ENCODE measurements at regions not wholly inside any gene's neighbourhood (a gene's known extent, or its start where the extent isn't known, plus 50 kb on each side); places are given as distances from the start of the nearest gene placed in this dataset.
A peak's percentile ranks its signal among the peaks of the same experiment; 100 is the strongest.

GRCh38 chr2:191738003-191738402 lies 60.1 kb downstream of the NABP1 start:
- no peak for DNase-seq (ENCODE audit: low spot score)

GRCh38 chr2:191738667-191739066 lies 60.7 kb downstream of the NABP1 start:
- no peak for DNase-seq (ENCODE audit: low spot score)

- DNase-seq (ENCODE audit: low spot score), result no peak
Measured at GRCh38 chr2:191739194-191739593, 61.3 kb downstream of the NABP1 start.

DNA sequence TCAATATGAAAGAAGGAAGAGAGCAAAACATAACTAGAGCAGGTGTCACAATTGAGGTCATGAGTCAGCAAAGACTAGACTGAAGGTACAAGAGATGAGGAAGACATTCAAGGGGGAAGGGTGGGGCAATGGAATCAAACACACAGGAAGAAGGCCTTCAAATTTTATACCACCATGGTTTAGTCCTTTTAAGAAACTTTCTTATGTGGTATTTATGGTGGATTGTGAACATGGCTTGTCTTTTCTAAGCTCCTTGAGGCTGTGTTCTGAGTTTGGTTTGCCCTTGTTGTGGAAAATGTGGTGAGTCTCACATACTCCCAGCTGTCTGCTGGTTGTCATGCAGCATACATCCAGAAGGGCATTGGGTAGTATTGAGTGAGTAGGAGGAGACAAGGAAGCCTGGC lies 62.1 kb downstream of the NABP1 start:
- DNase-seq (ENCODE audit: low spot score), result no peak

DNA sequence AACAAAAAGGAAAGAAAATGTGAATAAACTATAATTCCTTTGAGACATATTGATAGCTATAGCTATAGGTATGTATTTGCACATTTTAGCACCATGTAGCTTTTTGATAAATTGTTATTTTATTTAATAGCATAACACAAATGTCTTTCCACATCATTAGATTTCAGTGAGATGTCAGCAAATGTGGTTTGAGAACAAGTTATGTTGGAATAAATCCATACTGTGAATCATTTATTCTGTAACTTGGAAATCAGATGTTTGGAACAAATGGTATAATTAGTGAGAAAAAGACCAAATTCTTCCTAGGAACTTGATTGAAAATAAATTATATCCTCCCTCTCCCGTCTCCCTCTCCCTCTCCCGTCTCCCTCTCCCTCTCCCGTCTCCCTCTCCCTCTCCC lies 62.8 kb downstream of the NABP1 start:
- DNase-seq (ENCODE audit: low spot score), result no peak

- DNase-seq (ENCODE audit: low spot score), result no peak
Measured at GRCh38 chr2:191746346-191747169, 68.6 kb downstream of the NABP1 start.

- no peak for DNase-seq (ENCODE audit: low spot score)
Measured at GRCh38 chr2:191747170-191747530, 69.2 kb downstream of the NABP1 start.

DNA sequence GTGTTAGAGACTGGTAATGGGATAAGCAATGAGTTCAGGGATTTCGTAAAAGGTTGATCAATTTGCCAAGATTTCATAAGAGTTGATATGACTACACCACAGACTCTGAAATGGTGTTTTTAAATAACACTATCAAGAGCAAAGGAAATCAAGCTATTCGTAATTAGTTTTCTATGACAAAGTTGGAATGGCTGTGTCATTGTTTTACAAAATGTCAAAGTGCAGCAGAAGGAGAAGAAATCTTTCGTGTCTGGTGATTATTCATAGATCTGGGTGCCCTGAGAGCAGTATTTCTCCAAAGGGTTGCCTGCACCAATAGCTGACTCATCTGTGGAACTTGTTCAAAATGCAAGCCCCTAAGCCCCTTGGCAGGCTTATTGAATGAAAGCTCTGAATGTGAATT lies 70.1 kb downstream of the NABP1 start:
- no peak for DNase-seq (ENCODE audit: low spot score)

DNA sequence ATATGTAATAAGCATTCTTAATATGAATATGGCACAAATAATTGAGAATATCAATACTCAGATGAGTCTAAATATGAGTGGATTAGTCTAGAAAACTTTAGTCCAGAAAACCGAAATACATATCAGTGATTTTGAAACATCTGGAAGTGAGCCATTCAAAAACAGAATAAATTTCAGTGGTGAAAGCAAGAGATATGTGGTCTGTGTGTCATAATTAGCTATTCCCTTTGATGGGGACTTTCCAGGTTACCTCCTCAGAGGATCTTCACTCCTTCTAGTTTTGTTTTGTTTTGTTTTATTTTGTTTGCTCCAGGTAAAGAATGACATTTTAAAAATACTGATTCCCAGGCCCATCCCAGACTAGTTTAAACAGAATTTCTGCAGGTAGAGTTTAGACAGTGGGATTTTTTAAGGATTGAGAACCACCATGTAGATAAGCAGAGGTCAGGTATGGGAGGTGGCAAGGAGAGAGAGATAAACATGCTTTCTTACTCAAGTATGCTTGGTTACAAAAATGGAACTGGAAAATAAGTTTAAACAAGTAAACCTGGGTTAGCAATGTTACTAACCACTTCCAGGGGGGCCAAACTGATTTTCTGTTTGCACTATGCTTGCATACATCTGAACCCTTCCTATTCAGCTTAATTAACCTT lies 70.7 kb downstream of the NABP1 start:
- no peak for DNase-seq (ENCODE audit: low spot score)

- DNase-seq (ENCODE audit: low spot score), result peak; percentile 15
Measured at GRCh38 chr2:191749181-191749540, 71.2 kb downstream of the NABP1 start.

DNA sequence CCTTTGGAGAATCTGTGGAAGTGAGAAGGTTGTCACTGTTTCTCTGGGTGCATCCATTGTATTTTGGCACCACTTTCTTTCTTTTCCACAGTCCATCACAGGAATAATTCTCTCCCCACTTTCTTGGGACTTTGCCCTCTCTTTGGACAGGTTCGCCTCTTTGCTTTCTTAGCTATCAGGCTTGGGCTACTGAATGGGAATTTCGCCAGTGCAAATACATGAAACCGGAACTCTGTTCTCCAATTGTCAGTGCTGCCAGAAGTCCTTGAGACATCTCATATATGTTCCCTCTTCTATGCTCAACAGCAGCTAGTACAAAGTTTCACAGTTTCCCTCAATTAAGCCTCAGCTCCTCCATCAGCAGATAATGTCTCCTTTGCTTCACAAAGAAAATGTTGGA lies 76.2 kb downstream of the NABP1 start:
- DNase-seq (ENCODE audit: low spot score), result no peak

DNA sequence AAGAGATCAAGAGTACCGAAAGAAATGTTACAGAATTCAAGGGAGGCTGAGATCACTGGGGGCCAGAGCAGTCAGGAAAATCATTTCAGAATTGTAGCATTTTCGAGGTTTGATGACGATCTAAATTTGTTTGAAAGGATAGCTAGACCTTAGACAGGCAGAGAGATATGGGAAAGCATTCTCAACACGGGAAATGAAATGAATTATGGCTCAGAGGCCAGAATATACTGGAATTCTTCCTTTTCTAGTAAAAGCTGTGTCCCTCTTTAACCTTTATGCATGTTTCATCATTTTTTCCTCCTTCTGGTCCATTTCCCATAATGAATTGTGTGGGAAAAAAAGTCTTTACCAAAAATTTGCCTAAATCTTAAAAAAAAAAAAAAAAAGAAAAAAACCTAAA lies 78.8 kb downstream of the NABP1 start:
- no peak for DNase-seq (ENCODE audit: low spot score)

- no peak for DNase-seq (ENCODE audit: low spot score)
Measured at GRCh38 chr2:191757208-191757607, 79.3 kb downstream of the NABP1 start.

- peak; percentile 74 for DNase-seq (ENCODE audit: low spot score)
Measured at GRCh38 chr2:191758518-191759507, 80.9 kb downstream of the NABP1 start.

- DNase-seq (ENCODE audit: low spot score), result no peak
Measured at GRCh38 chr2:191759680-191760079, 81.7 kb downstream of the NABP1 start.

DNA sequence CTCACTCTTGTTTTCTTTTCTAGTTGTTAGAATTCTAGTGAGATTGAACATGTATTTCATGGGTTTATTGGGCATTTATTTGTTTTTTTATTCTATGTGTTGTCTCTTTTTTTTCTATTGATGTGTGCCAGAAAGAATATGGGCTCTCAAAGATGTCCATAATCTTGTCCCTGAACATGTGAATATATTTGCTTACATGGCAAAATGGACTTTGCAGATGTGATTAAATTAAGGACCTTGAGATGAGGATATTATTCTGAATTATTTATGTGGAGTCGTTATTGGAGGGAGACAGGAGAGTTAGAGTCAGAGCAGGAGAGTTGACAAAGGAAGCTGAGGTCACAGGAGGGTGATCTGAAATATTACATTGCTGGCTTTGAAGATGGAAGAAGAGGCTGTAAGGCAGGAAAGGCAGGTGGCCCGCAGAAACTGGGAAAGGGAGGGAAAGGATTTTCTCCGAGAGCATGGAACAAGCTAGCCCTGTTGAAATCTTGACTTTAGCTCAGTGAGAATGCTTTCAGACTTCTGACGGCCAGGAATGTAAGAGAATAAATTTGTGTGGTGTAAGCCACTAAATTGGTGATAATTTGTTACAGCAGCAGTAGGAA lies 82.8 kb downstream of the NABP1 start:
- no peak for DNase-seq (ENCODE audit: low spot score)

DNA sequence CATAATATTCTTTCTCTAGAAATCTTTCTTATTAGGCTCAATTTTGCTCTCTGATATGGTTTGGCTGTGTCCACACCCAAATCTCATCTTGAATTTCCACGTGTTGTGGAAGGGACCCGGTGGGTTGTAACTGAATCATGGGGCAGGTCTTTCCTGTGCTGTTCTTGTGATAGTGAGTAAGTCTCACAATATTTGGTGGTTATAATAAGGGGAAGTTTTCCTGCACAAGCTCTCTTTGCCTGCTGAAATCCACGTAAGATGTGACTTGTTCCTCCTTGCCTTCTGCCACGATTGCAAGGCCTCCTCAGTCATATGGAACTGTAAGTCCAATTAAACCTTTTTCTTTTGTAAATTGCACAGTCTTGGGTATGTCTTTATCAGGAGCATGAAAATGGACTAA lies 73.8 kb downstream of the CAVIN2 start:
- DNase-seq (ENCODE audit: low spot score), result no peak

DNA sequence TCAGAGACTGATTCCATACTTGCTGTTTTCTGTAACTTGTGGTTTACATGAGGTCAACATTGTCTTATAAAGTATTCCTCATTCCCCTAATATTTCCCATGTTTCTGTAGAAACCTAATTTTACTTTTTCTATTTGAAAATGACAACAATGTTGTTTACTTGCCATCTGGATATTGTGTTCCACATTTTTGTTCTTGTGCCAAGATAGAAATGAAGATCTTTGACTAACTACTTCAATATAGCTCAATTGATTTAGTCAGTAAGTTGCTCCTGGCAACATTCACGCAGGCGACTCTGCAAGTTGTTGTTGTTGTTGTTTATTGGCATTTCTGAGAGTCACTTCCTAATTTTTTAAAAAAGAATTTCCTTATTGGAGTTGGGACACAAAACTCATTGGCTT lies 69.5 kb downstream of the CAVIN2 start:
- DNase-seq (ENCODE audit: low spot score), result no peak

GRCh38 chr2:191778041-191778440 lies 68.8 kb downstream of the CAVIN2 start:
- DNase-seq (ENCODE audit: low spot score), result no peak

- no peak for DNase-seq (ENCODE audit: low spot score)
Measured at GRCh38 chr2:191782351-191782750, 64.5 kb downstream of the CAVIN2 start.

GRCh38 chr2:191783416-191783815 lies 63.5 kb downstream of the CAVIN2 start:
- no peak for DNase-seq (ENCODE audit: low spot score)

Data from LoVo (cell line).